Endothelial cell of umbilical vein (primary cell): ENCODE measurements at regions not wholly inside any gene's neighbourhood (a gene's known extent, or its start where the extent isn't known, plus 50 kb on each side); places are given as distances from the start of the nearest gene placed in this dataset.

Source experiments
- BruUV-seq: library from RNA; stranded (reverse); fragments of 400-500 nt; replicated peaks from 2 replicates; lab custom pipeline; 2021; lab: Mats Ljungman, UMichigan
- CTCF ChIA-PET: fragments of 300-600, 350-600 bp; sonication (Branson Sonifier 250); formaldehyde crosslinking; loops from one replicate; lab custom pipeline; 2021; ENCODE audit warnings: antibody characterized with exemption, inconsistent platforms; lab: Charles Lee
- POLR2A ChIA-PET: fragments of 300-600, 350-600 bp; sonication (Branson Sonifier 250); formaldehyde crosslinking; loops from one replicate; lab custom pipeline; 2021; ENCODE audit warnings: antibody characterized with exemption, inconsistent platforms; lab: Charles Lee
- DNase-seq: peaks from one replicate; pipeline ENCODE4 v3.0.0-alpha.2; 2011; ENCODE audit warnings: low read depth, low spot score
- FAIRE-seq: peaks from 2 replicates; lab custom pipeline; 2011; peaks lifted over from hg19 to GRCh38; lab: Jason Lieb, UNC
- H2AFZ ChIP-seq: 2 replicates; pipeline ENCODE4 v1.6.0; 2012; ENCODE audit warnings: low read depth, low read length, control low read depth, inconsistent platforms
- H3K27ac ChIP-seq: 2 replicates; pipeline ENCODE4 v1.5.1; 2011; ENCODE audit warnings: low read depth, mild to moderate bottlenecking, control low read depth, low read length, moderate library complexity; ENCODE audit not compliant: insufficient read depth
- H3K27me3 ChIP-seq, 2 experiments: 2 replicates each; pipeline versions ENCODE4 v1.6.0 to v1.6.1; 2011; ENCODE audit warnings: low read length in 2 of 2, mixed read lengths in 1 of 2; ENCODE audit not compliant: control insufficient read depth in 2 of 2, insufficient read depth in 2 of 2
- H3K36me3 ChIP-seq, 2 experiments: 2 replicates in 1 of 2; 3 replicates in 1 of 2; pipeline ENCODE4 v1.5.1; 2011; ENCODE audit warnings: low read length in 2 of 2, mild to moderate bottlenecking in 1 of 2, moderate library complexity in 1 of 2; ENCODE audit not compliant: control insufficient read depth in 2 of 2, insufficient read depth in 2 of 2; ENCODE audit errors: extremely low read depth in 1 of 2
- H3K4me1 ChIP-seq: 3 replicates; pipeline ENCODE4 v1.5.1; 2011; ENCODE audit warnings: mild to moderate bottlenecking, low read length; ENCODE audit not compliant: control insufficient read depth, insufficient read depth; ENCODE audit errors: extremely low read depth
- H3K4me2 ChIP-seq: 2 replicates; pipeline ENCODE4 v1.6.1; 2011; ENCODE audit warnings: low read length, control low read depth, mixed read lengths; ENCODE audit not compliant: insufficient read depth
- H3K4me3 ChIP-seq, 3 experiments: fragments of 200-600 bp in 1 of 3; sonication (generic), shearing (Covaris generic) in 1 of 3; replicated peaks in 1 of 3; 2 replicates each; pipeline ENCODE4 v1.5.1; 2011 to 2016; ENCODE audit warnings: control low read depth in 3 of 3, low read length in 3 of 3, mild to moderate bottlenecking in 2 of 3, inconsistent platforms in 1 of 3, low read depth in 1 of 3, moderate library complexity in 1 of 3; ENCODE audit not compliant: insufficient read depth in 1 of 3
- H3K79me2 ChIP-seq: 2 replicates; pipeline ENCODE4 v1.6.0; 2012; ENCODE audit warnings: low read length, inconsistent platforms; ENCODE audit not compliant: control insufficient read depth, insufficient read depth
- H3K9ac ChIP-seq: replicated peaks from 2 replicates; pipeline ENCODE3; 2011; ENCODE audit warnings: low read length, control low read depth; ENCODE audit not compliant: insufficient read depth; ENCODE audit errors: extremely low read depth
- H3K9me1 ChIP-seq: replicated peaks from 3 replicates; pipeline ENCODE4 v1.6.0; 2011; ENCODE audit warnings: mild to moderate bottlenecking, low read length; ENCODE audit not compliant: control insufficient read depth, insufficient read depth; ENCODE audit errors: extremely low read depth
- H3K9me3 ChIP-seq: replicated peaks from 2 replicates; pipeline ENCODE4 v1.5.1; 2012; ENCODE audit warnings: low read length, inconsistent platforms; ENCODE audit not compliant: control insufficient read depth, insufficient read depth
- H4K20me1 ChIP-seq: replicated peaks from 2 replicates; pipeline ENCODE3; 2011; ENCODE audit warnings: mild to moderate bottlenecking, low read length; ENCODE audit not compliant: control insufficient read depth, insufficient read depth; ENCODE audit errors: extremely low read depth
- EZH2 ChIP-seq: IDR thresholded peaks from 2 replicates; pipeline ENCODE4 v1.6.1; 2012; ENCODE audit warnings: borderline replicate concordance, low read depth, mild to moderate bottlenecking, moderate library complexity, low read length, inconsistent platforms; ENCODE audit not compliant: severe bottlenecking
- FOS ChIP-seq: IDR thresholded peaks from 2 replicates; pipeline ENCODE4 v1.6.1; 2011; ENCODE audit warnings: mild to moderate bottlenecking, low read length, moderate library complexity, borderline replicate concordance; ENCODE audit not compliant: insufficient read depth
- GATA2 ChIP-seq: IDR thresholded peaks from 2 replicates; pipeline ENCODE4 v1.7.0; 2011; ENCODE audit warnings: low read depth, mild to moderate bottlenecking, moderate library complexity, mixed read lengths, low read length; ENCODE audit not compliant: insufficient read length, insufficient read depth
- JUN ChIP-seq: IDR thresholded peaks from 2 replicates; pipeline ENCODE4 v1.6.1; 2011; ENCODE audit warnings: borderline replicate concordance, low read depth; ENCODE audit not compliant: insufficient read length, insufficient read depth
- MAX ChIP-seq: IDR thresholded peaks from 2 replicates; pipeline ENCODE4 v1.6.1; 2011; ENCODE audit not compliant: insufficient read depth, insufficient read length
- MYC ChIP-seq: IDR thresholded peaks from one replicate; pipeline ENCODE4 v1.6.1; 2011; ENCODE audit warnings: mild to moderate bottlenecking, low read depth, low read length
- POLR2A ChIP-seq: IDR thresholded peaks from 2 replicates; pipeline ENCODE4 v1.6.1; 2012; ENCODE audit warnings: low read depth, mild to moderate bottlenecking, control low read depth, low read length
- POLR2AphosphoS5 ChIP-seq: IDR thresholded peaks from 2 replicates; pipeline ENCODE4 v1.6.1; 2012; ENCODE audit warnings: low read depth, mild to moderate bottlenecking, control low read depth, low read length, moderate library complexity; ENCODE audit not compliant: insufficient read depth
- dilution Hi-C: fragments of 300-500 bp; cut with MboI; formaldehyde crosslinking; loops from one replicate; pipeline ENCODE4 v1.15.0; 2019; ENCODE audit warnings: low sequenced_read_pairs; ENCODE audit not compliant: extremely low pct_ligation_motif_present
- intact Hi-C: fragments of 100-400 bp; cut with micrococcal nuclease; formaldehyde crosslinking; loops from one replicate; pipeline ENCODE4 v1.10.0; 2022
- TF ChIP-seq, protein P1 (sequence below), 2 donors: IDR thresholded peaks; 1 replicate in 1 of 2; 2 replicates in 1 of 2; pipeline ENCODE4 v1.5.1; 2011; ENCODE audit warnings: low read length in 2 of 2, mild to moderate bottlenecking in 2 of 2, moderate library complexity in 2 of 2, control low read depth in 1 of 2, inconsistent platforms in 1 of 2, low read depth in 1 of 2; ENCODE audit not compliant: insufficient read depth in 1 of 2; ENCODE audit errors: extremely low read depth in 1 of 2

DNA sequence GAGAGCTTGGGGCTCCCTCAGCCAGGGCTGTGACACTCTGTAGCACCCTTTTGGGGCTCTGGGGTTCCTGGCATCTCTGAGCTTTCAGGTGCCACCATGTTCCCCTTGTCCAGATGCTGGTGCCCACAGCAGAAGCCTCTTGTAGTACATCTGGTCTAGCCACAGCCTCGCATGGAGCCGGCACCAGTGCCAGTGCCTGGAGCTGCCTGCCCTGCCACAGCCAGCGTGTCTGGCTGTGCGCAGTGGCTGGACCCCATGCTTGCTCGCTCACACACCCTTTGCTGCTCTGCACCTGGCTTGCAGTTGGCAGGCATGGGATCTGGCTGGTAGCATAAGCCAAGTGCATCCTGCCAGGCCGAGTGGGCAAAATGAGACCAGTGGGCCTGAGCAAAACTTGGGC lies 744.8 kb upstream of the GBE1 start:
- no TSS peak for BruUV-seq
- ChIA-PET POLR2A (no interaction called here), CTCF (no interaction called here)
- Histone ChIP-seq H3K27ac (no peak overlapping the region), H3K79me2 (no peaks in the 10 kb centered on the region), H3K27me3 (no peaks in the 10 kb centered on the region), H4K20me1 (no peaks in the 10 kb centered on the region), H3K9me3 (peaks cover 6% of the 10 kb centered on the region), H3K36me3 (no peaks in the 10 kb centered on the region), H3K9me1 (no peaks in the 10 kb centered on the region), H2AFZ (no peak overlapping the region), H3K4me2 (no peak overlapping the region), H3K4me1 (no peaks in the 10 kb centered on the region), H3K9ac (no peak overlapping the region), H3K4me3 (no peak overlapping the region)
- DNase-seq (no peak), FAIRE-seq (no peak)
- dilution Hi-C loops = no loop called here
- intact Hi-C loops = no loop called here
- TF ChIP-seq MYC = no peak
- no peak for TF ChIP-seq EZH2
- TF ChIP-seq FOS = no peak
- TF ChIP-seq JUN = no peak
- TF ChIP-seq POLR2AphosphoS5 = no peak
- TF ChIP-seq POLR2A = no peak
- no peak for TF ChIP-seq MAX
- TF ChIP-seq, protein P1, sequence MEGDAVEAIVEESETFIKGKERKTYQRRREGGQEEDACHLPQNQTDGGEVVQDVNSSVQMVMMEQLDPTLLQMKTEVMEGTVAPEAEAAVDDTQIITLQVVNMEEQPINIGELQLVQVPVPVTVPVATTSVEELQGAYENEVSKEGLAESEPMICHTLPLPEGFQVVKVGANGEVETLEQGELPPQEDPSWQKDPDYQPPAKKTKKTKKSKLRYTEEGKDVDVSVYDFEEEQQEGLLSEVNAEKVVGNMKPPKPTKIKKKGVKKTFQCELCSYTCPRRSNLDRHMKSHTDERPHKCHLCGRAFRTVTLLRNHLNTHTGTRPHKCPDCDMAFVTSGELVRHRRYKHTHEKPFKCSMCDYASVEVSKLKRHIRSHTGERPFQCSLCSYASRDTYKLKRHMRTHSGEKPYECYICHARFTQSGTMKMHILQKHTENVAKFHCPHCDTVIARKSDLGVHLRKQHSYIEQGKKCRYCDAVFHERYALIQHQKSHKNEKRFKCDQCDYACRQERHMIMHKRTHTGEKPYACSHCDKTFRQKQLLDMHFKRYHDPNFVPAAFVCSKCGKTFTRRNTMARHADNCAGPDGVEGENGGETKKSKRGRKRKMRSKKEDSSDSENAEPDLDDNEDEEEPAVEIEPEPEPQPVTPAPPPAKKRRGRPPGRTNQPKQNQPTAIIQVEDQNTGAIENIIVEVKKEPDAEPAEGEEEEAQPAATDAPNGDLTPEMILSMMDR (IDR thresholded peaks at IDR 0.05; ENCODE audit: extremely low read depth in 1 of 2, insufficient read depth in 1 of 2, low read depth in 1 of 2, low read length in 2 of 2) = no peak
- TF ChIP-seq GATA2 = no peak
